ENCODE measurements at regions not wholly inside any gene's neighbourhood (a gene's known extent, or its start where the extent isn't known, plus 50 kb on each side); places are given as distances from the start of the nearest gene placed in this dataset.

GRCh38 chr9:84589542-84589941 is 80.0 kb upstream of the NTRK2 start:
- TF ChIP-seq, protein P1, sequence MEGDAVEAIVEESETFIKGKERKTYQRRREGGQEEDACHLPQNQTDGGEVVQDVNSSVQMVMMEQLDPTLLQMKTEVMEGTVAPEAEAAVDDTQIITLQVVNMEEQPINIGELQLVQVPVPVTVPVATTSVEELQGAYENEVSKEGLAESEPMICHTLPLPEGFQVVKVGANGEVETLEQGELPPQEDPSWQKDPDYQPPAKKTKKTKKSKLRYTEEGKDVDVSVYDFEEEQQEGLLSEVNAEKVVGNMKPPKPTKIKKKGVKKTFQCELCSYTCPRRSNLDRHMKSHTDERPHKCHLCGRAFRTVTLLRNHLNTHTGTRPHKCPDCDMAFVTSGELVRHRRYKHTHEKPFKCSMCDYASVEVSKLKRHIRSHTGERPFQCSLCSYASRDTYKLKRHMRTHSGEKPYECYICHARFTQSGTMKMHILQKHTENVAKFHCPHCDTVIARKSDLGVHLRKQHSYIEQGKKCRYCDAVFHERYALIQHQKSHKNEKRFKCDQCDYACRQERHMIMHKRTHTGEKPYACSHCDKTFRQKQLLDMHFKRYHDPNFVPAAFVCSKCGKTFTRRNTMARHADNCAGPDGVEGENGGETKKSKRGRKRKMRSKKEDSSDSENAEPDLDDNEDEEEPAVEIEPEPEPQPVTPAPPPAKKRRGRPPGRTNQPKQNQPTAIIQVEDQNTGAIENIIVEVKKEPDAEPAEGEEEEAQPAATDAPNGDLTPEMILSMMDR (conservative IDR thresholded peaks at IDR 0.05; ENCODE audit: low read depth, low read length): no peak
- TF ChIP-seq EZH2phosphoT487 (IDR thresholded peaks at IDR 0.05; ENCODE audit: borderline replicate concordance, low read length): no peak
